ENCODE measurements at regions not wholly inside any gene's neighbourhood (a gene's known extent, or its start where the extent isn't known, plus 50 kb on each side); places are given as distances from the start of the nearest gene placed in this dataset.

DNA sequence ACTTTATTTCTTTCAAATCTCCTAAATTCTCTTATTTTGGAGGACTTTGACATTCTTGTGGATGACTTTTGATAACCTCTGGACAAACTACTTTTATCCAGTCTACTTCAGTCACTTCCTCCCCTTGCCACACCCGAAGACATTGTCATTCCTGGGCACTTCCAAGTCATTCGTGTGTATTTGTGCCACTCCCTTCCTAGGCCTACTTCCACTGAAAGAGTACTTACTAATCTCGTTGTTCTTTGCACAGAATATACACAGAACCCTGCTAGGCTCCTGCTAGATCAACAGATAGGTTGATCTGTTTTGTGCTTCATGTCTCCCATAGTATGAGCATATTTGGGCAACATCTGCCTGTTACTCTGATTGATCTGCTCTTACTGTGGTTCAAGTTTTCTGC, 355.4 kb downstream of the HGF start:
- Histone ChIP-seq H3K27ac (no peak overlapping the region), H3K4me3 (no peak overlapping the region)
- TF ChIP-seq, protein P1, sequence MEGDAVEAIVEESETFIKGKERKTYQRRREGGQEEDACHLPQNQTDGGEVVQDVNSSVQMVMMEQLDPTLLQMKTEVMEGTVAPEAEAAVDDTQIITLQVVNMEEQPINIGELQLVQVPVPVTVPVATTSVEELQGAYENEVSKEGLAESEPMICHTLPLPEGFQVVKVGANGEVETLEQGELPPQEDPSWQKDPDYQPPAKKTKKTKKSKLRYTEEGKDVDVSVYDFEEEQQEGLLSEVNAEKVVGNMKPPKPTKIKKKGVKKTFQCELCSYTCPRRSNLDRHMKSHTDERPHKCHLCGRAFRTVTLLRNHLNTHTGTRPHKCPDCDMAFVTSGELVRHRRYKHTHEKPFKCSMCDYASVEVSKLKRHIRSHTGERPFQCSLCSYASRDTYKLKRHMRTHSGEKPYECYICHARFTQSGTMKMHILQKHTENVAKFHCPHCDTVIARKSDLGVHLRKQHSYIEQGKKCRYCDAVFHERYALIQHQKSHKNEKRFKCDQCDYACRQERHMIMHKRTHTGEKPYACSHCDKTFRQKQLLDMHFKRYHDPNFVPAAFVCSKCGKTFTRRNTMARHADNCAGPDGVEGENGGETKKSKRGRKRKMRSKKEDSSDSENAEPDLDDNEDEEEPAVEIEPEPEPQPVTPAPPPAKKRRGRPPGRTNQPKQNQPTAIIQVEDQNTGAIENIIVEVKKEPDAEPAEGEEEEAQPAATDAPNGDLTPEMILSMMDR (IDR thresholded peaks at IDR 0.05) = no peak
- DNase-seq (ENCODE audit: low spot score) = no peak

DNA sequence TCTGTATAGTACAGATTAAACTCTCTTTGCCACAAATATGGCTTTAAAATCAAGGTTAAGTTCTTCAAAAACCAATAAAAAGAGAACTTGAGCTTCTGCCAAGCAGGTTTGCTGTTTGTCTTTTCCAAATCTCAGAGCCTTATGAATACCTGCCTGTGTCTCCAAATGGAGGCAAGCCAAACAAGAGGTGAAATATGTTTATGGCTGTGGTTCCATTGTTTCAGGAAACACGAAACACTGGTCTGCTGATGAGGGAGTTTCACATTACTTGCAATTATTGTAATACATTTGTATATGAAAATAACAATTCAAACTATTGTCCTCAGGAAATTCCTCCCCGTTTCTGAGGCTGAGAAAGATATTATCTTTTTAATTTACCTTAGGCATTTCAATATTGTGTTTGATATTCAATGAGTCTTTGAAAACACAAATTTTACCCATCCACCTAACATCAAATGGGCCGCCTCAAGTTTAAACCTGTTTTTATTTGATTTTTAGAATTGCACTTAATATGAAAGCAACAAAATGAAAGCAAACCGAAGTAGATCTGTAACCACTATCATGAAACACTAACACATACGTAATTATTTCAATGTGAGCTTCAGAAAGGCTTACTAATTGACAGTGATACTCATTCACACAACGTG, 359.3 kb downstream of the HGF start:
- Histone ChIP-seq H3K4me3 (no peak overlapping the region), H3K27ac (no peak overlapping the region)
- TF ChIP-seq, protein P1 (IDR thresholded peaks at IDR 0.05) = no peak
- DNase-seq (ENCODE audit: low spot score) = no peak

DNA sequence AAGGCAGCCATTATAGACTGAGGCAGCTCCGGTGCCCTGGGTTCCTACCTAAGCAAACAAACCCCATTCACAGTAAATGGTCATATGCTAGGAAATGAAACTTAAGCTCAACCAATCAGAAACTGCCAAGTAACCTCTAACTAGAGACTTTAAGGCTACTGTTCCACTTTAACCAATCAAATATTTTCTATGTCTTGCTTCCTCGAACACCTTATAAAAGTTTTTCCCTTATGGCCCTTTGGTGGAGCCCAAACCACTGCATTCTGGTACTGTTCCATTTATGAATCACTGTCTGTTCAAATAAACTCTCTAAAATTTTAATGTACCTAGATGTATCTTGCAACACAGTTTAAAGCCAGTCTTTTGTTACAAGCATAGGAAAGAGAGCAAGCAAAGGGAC, 361.1 kb downstream of the HGF start:
- TF ChIP-seq, protein P1 (IDR thresholded peaks at IDR 0.05) = no peak
- H3K27ac ChIP-seq = no peak overlapping the region
- H3K4me3 ChIP-seq = no peak overlapping the region
- no peak for DNase-seq (ENCODE audit: low spot score)

DNA sequence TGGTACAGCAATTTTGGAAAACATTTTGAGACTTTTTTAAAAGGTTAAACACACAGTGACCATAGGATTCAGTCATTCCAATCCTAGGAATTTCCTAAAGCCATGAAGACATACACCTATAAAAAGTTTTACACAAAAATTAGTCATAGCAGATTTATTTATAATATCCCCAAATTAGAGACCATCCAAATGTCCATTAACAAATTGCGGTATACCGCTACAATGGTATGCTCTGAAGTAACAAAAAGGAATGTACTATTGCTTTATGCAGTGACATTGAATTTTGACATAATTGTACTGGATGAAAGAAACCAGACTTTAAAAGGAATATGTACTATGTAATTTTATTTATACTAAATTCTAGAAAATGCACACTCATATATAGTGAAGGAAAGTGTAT, 362.8 kb downstream of the HGF start:
- TF ChIP-seq, protein P1 (IDR thresholded peaks at IDR 0.05) = no peak
- H3K27ac ChIP-seq = no peak overlapping the region
- H3K4me3 ChIP-seq = no peak overlapping the region
- no peak for DNase-seq (ENCODE audit: low spot score)

DNA sequence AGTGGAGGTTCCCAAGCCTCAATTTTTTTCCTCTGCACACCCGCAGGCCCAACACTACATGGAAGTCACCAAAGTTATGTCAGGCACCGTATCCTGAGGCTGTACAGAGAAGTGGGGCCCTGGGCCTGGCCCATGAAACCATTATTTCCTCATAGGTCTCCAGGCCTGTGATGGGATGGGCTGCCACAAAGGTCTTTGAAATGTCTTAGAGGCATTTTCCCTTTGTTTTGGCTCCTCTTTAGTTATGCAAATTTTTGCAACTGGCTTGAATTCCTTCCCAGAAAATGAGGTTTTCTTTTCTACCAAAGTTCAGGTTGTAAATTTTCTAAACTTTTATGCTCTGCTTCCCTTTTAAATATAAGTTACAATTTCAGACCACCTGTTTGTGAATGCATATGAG, 365.2 kb downstream of the HGF start:
- no peak for DNase-seq (ENCODE audit: low spot score)
- TF ChIP-seq, protein P1 (IDR thresholded peaks at IDR 0.05) = no peak
- Histone ChIP-seq H3K4me3 (no peak overlapping the region), H3K27ac (no peak overlapping the region)

DNA sequence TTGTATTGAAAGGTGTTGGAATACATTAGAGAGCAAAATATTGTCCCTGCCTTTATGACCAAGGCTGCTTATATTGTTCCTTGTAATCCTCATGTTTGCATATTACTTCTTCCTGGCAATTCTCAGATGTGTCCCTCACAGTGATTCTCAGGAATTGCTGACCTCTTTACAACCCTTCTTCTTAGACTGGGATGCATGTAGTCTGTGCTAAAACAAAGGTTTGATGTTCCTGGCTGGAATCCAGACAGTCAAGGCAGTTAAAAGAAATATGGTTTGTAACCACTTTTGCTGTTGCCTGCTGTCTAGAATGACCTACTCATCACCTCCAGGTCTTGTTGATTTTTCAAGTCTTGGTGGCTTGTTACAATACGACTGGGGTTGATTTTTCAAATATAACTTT, 367.6 kb downstream of the HGF start:
- H3K4me3 ChIP-seq = no peak overlapping the region
- TF ChIP-seq, protein P1 (IDR thresholded peaks at IDR 0.05) = no peak
- H3K27ac ChIP-seq = no peak overlapping the region
- no peak for DNase-seq (ENCODE audit: low spot score)

DNA sequence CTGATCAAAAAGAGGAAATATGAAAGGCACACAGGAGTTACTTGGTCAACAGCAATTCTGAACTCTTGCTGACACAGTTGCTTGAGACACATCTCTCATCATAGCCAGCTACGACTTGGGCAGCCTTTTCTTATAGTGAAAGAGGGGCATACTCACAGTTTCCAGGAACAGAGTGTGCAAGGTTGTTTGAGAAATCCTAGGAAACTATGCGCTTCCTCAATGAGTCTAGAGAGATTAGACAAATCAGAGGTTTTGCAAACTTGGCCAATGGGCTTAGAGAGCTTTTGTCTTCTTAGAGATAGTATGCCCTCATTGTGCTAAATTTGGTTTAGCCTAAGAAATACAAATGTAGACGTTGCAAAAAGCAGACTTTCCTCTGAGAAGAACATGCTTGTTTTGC, 370.4 kb downstream of the HGF start:
- TF ChIP-seq, protein P1 (IDR thresholded peaks at IDR 0.05) = no peak
- DNase-seq (ENCODE audit: low spot score) = no peak
- no peak overlapping the region for H3K4me3 ChIP-seq
- H3K27ac ChIP-seq = no peak overlapping the region

Data from coronary artery (tissue), 2 donors.